Skeletal muscle tissue (tissue), 3 donors: ENCODE measurements at regions not wholly inside any gene's neighbourhood (a gene's known extent, or its start where the extent isn't known, plus 50 kb on each side); places are given as distances from the start of the nearest gene placed in this dataset.

Experiments
- H3K27ac ChIP-seq: one replicate; pipeline ENCODE4 v1.7.0; 2013; ENCODE audit warnings: mild to moderate bottlenecking, low read depth, low read length, inconsistent platforms
- H3K27me3 ChIP-seq, 3 donors: one replicate each; pipeline ENCODE4 v1.7.0; 2013; ENCODE audit warnings: low read length in 3 of 3; ENCODE audit not compliant: control insufficient read depth in 3 of 3, insufficient read depth in 3 of 3
- H3K36me3 ChIP-seq, 3 donors: one replicate each; pipeline ENCODE4 v1.7.0; 2013; ENCODE audit warnings: low read length in 3 of 3; ENCODE audit not compliant: control insufficient read depth in 3 of 3, insufficient read depth in 3 of 3
- H3K4me1 ChIP-seq, 3 donors: one replicate each; pipeline ENCODE4 v1.7.0; 2013; ENCODE audit warnings: low read length in 3 of 3, mild to moderate bottlenecking in 3 of 3; ENCODE audit not compliant: control insufficient read depth in 3 of 3, insufficient read depth in 3 of 3
- H3K4me3 ChIP-seq, 3 donors: one replicate each; pipeline ENCODE4 v1.7.0; 2013; ENCODE audit warnings: low read length in 3 of 3
- H3K9ac ChIP-seq, 3 donors: one replicate each; pipeline ENCODE4 v1.7.0; 2013; ENCODE audit warnings: low read length in 3 of 3, mild to moderate bottlenecking in 3 of 3, moderate library complexity in 2 of 3, low read depth in 1 of 3
- H3K9me3 ChIP-seq, 3 donors: one replicate each; pipeline ENCODE4 v1.7.0; 2013; ENCODE audit warnings: low read length in 3 of 3; ENCODE audit not compliant: control insufficient read depth in 3 of 3
- donor health status: Osteomylitis.

DNA sequence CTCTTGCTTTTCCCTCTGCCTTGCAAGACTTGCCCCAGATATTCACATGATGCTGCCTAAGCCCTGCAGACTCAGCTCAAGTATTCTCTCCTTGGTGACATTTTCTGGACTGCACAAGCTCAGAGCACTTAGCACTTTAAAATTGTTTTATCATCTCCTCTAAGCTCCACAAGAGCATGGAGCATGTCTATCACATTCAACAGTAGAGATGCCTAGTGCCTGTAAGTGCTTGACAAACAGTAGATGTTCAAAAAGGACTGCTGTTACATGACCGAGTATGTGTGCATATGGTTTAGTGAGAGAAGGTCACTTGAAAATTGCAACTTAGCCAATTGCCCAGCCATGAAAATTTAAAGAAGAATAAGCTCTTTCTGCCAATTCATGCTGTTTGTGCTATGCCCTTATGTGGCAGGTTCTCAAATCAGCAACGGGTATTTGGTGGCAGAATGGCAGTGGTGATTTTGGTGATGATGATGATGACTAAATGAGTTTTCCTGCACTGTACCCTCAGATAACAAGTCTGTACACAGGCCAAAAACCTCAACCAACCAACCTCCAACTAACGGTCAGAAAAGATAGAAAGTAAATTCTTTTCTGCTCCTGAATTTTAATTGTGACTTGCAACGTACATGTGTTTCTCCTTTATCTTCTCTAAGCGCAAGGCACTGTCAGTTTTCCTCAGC lies 647.2 kb upstream of the UBE2E2 start:
- Histone ChIP-seq H3K9me3 (no peaks in the 10 kb centered on the region), H3K36me3 (no peaks in the 10 kb centered on the region), H3K27me3 (no peaks in the 10 kb centered on the region), H3K4me3 (no peak overlapping the region), H3K27ac (no peak overlapping the region), H3K9ac (no peak overlapping the region), H3K4me1 (no peaks in the 10 kb centered on the region)

DNA sequence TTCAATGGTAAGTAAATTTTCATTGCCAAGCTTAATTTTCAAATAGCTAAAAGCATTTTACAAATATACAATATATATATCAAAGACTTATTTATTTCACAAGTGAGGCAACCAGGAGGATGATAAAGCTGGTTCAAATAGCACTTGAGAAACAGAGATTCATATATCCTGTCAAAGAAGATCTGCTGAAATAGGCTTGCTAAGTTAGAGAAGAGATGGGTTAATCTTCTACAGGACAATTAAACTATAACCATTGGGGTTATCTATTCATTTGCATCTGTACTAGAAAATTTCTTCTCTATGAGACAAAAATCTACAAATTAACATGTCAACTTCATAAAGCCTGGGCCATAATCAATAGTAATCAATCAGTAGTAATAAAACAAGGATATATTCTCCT lies 637.7 kb upstream of the UBE2E2 start:
- Histone ChIP-seq H3K9me3 (no peaks in the 10 kb centered on the region), H3K4me1 (no peaks in the 10 kb centered on the region), H3K27me3 (no peaks in the 10 kb centered on the region), H3K36me3 (no peaks in the 10 kb centered on the region), H3K4me3 (no peak overlapping the region), H3K27ac (no peak overlapping the region), H3K9ac (no peak overlapping the region)

DNA sequence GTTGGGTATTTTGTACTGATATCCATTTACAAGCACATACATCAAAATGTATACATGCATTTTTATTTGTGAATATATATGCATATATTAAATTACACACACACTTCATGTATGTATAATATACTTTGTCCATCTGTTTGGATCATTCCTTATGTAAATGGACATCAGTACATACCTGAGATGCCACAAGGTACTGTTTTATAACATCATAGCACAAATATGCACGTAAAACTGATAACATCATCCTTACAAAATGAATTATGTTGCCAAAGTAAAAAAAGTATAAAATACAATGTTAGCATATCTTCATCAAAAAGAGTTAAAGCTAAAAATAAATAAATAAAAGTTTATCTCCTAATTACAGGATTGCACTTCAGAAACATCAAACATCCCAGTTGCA lies 634.8 kb upstream of the UBE2E2 start:
- Histone ChIP-seq H3K9ac (no peak overlapping the region), H3K9me3 (no peaks in the 10 kb centered on the region), H3K4me1 (no peaks in the 10 kb centered on the region), H3K27me3 (no peaks in the 10 kb centered on the region), H3K36me3 (no peaks in the 10 kb centered on the region), H3K4me3 (no peak overlapping the region), H3K27ac (no peak overlapping the region)

- H3K9me3 ChIP-seq, result no peaks in the 10 kb centered on the region
- no peaks in the 10 kb centered on the region for H3K4me1 ChIP-seq
- H3K4me3 ChIP-seq, result no peak overlapping the region
- no peaks in the 10 kb centered on the region for H3K36me3 ChIP-seq
- H3K27me3 ChIP-seq, result no peaks in the 10 kb centered on the region
- no peak overlapping the region for H3K27ac ChIP-seq
- no peak overlapping the region for H3K9ac ChIP-seq
Measured at GRCh38 chr3:22569570-22569969, 633.6 kb upstream of the UBE2E2 start.

DNA sequence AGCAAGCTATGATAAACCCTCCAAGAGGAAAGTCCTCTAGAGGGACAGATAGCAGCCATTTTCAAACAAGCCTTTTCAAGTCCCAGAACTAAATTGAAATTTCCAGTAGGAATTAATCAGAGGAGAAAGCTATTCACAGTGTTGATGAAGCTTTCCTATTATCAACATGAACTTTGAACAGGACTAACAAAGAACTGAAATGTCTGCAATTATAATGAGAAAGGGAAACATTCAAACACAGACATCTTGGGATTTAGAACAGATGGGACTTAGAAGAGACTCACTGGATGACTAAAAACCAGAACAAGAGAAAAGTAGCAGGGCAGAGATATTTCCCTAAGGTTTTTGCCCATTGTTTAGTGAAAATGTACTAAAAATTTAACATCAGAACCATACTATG lies 622.1 kb upstream of the UBE2E2 start:
- no peaks in the 10 kb centered on the region for H3K36me3 ChIP-seq

GRCh38 chr3:22582266-22582665 lies 620.9 kb upstream of the UBE2E2 start:
- Histone ChIP-seq H3K9me3 (no peaks in the 10 kb centered on the region), H3K4me3 (no peak overlapping the region), H3K27ac (no peak overlapping the region), H3K9ac (no peak overlapping the region), H3K27me3 (no peaks in the 10 kb centered on the region), H3K4me1 (no peaks in the 10 kb centered on the region), H3K36me3 (no peaks in the 10 kb centered on the region)

More for the DNA sequence above, 622.1 kb upstream of the UBE2E2 start:
- no peaks in the 10 kb centered on the region for H3K27me3 ChIP-seq
- H3K9ac ChIP-seq, result no peak overlapping the region
- H3K9me3 ChIP-seq, result no peaks in the 10 kb centered on the region
- H3K4me1 ChIP-seq, result no peaks in the 10 kb centered on the region
- H3K4me3 ChIP-seq, result no peak overlapping the region
- no peak overlapping the region for H3K27ac ChIP-seq

DNA sequence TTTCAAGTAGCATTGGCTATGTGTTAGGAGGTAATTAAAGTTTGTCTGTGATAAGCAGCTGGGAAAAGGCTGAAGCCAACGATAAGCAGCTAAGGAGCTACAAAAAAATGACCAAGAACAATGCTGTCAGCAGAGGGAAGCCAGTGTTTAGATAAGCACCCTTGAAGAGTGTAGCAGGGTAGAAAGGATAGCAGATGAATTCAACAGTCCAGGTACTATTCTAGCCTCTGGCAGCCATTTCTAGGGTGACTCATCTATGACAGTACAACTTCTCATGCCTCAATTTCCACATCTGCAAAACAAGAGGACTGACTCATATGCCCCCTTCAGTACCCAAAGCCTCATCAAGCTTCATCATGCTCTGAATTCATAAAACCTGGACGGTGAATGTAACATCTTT lies 617.6 kb upstream of the UBE2E2 start:
- no peak overlapping the region for H3K27ac ChIP-seq
- H3K4me1 ChIP-seq, result no peaks in the 10 kb centered on the region
- H3K27me3 ChIP-seq, result no peaks in the 10 kb centered on the region
- no peaks in the 10 kb centered on the region for H3K9me3 ChIP-seq
- H3K9ac ChIP-seq, result no peak overlapping the region
- no peaks in the 10 kb centered on the region for H3K36me3 ChIP-seq
- no peak overlapping the region for H3K4me3 ChIP-seq

GRCh38 chr3:22585911-22586310 lies 617.2 kb upstream of the UBE2E2 start:
- H3K27me3 ChIP-seq, result no peaks in the 10 kb centered on the region

GRCh38 chr3:22587446-22587845 lies 615.7 kb upstream of the UBE2E2 start:
- H3K4me1 ChIP-seq, result no peaks in the 10 kb centered on the region
- H3K9ac ChIP-seq, result no peak overlapping the region

More at GRCh38 chr3:22585911-22586310, 617.2 kb upstream of the UBE2E2 start:
- Histone ChIP-seq H3K4me1 (no peaks in the 10 kb centered on the region), H3K27ac (no peak overlapping the region), H3K9ac (no peak overlapping the region), H3K9me3 (no peaks in the 10 kb centered on the region), H3K4me3 (no peak overlapping the region), H3K36me3 (no peaks in the 10 kb centered on the region)

GRCh38 chr3:22593638-22594037 lies 609.5 kb upstream of the UBE2E2 start:
- Histone ChIP-seq H3K9me3 (no peaks in the 10 kb centered on the region), H3K27me3 (no peaks in the 10 kb centered on the region), H3K36me3 (no peaks in the 10 kb centered on the region), H3K4me1 (no peaks in the 10 kb centered on the region), H3K9ac (no peak overlapping the region), H3K4me3 (no peak overlapping the region), H3K27ac (no peak overlapping the region)

More at GRCh38 chr3:22587446-22587845, 615.7 kb upstream of the UBE2E2 start:
- H3K27ac ChIP-seq, result no peak overlapping the region
- no peaks in the 10 kb centered on the region for H3K36me3 ChIP-seq
- no peak overlapping the region for H3K4me3 ChIP-seq
- H3K27me3 ChIP-seq, result no peaks in the 10 kb centered on the region
- no peaks in the 10 kb centered on the region for H3K9me3 ChIP-seq
